ENCODE measurements at regions not wholly inside any gene's neighbourhood (a gene's known extent, or its start where the extent isn't known, plus 50 kb on each side); places are given as distances from the start of the nearest gene placed in this dataset.
"Not testable (repeated sequence)": the region's sequence is repeated elsewhere in the genome, so short reads cannot be mapped to it uniquely, and the experiment has no call there.

DNA sequence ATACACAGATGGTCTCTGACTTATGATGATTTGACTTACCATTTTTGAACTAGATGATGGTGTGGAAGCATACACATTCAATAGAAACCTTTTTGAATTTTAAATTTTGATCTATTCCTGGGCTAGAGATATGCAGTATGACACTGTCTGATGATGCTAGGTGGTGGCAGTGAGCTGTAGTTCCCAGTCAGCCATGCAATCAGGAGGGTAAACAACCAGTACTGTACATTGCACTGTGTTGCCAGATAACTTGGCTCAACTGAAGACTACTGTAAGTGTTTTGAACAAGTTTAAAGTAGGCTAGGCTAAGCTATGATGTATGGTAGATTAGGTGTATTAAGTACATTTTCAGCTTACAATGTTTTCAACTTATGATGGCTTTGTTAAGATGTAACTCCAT, 859.1 kb upstream of the ARRDC3 start:
- no peak overlapping the region for H3K4me3 ChIP-seq (ENCODE audit: low read depth, low read length)
- TF ChIP-seq, protein P1, sequence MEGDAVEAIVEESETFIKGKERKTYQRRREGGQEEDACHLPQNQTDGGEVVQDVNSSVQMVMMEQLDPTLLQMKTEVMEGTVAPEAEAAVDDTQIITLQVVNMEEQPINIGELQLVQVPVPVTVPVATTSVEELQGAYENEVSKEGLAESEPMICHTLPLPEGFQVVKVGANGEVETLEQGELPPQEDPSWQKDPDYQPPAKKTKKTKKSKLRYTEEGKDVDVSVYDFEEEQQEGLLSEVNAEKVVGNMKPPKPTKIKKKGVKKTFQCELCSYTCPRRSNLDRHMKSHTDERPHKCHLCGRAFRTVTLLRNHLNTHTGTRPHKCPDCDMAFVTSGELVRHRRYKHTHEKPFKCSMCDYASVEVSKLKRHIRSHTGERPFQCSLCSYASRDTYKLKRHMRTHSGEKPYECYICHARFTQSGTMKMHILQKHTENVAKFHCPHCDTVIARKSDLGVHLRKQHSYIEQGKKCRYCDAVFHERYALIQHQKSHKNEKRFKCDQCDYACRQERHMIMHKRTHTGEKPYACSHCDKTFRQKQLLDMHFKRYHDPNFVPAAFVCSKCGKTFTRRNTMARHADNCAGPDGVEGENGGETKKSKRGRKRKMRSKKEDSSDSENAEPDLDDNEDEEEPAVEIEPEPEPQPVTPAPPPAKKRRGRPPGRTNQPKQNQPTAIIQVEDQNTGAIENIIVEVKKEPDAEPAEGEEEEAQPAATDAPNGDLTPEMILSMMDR (conservative IDR thresholded peaks at IDR 0.05; ENCODE audit: low read depth, low read length), result no peak
- DNase-seq (ENCODE audit: low read depth), result no peak

GRCh38 chr5:92237896-92238295, 854.8 kb upstream of the ARRDC3 start:
- TF ChIP-seq, protein P1 (conservative IDR thresholded peaks at IDR 0.05; ENCODE audit: low read depth, low read length), result no peak
- no peak overlapping the region for H3K4me3 ChIP-seq (ENCODE audit: low read depth, low read length)
- DNase-seq (ENCODE audit: low read depth), result no peak

GRCh38 chr5:92222449-92222848, 839.3 kb upstream of the ARRDC3 start:
- DNase-seq (ENCODE audit: low read depth), result no peak
- H3K4me3 ChIP-seq (ENCODE audit: low read depth, low read length), result no peak overlapping the region
- TF ChIP-seq, protein P1 (conservative IDR thresholded peaks at IDR 0.05; ENCODE audit: low read depth, low read length), result peak; percentile 37

DNA sequence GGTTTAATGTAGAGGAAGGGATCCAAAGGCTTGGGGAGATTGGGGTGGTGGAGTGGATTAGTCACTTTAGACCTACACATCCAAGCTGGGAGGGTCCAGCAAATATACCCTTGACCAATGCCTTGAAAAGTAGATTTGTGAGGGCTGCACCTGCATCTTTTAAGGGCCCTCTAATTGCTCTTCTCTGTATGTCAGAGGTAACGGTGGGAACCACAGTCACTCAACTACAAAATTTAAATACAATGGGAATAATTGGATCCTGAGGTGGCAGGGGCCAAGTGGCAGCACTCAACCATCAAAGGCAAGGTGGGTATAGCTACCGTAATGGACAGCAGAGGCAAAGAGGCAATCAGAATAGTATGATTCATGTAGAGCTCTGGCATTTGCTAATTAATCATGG, 833.7 kb upstream of the ARRDC3 start:
- H3K4me3 ChIP-seq (ENCODE audit: low read depth, low read length); DNase-seq (ENCODE audit: low read depth): not testable (repeated sequence)

DNA sequence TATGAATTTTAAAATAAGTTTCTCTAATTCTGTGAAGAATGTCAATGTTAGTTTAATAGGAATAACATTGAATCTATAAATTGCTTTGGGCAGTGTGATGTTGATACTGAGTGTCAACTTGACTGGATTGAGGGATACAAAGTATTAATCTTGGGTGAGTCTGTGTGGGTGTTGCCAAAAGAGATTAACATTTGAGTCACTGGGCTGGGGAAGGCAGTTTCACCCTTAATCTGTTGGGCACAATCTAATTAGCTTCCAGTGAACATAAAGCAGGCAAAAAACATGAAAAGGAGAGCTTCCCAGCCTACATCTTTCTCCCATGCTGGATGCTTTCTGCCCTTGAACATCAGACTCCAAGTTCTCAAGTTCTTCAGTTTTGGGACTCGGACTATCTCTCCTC, 832.0 kb upstream of the ARRDC3 start:
- DNase-seq (ENCODE audit: low read depth), result no peak
- no peak overlapping the region for H3K4me3 ChIP-seq (ENCODE audit: low read depth, low read length)
- TF ChIP-seq, protein P1 (conservative IDR thresholded peaks at IDR 0.05; ENCODE audit: low read depth, low read length), result no peak

DNA sequence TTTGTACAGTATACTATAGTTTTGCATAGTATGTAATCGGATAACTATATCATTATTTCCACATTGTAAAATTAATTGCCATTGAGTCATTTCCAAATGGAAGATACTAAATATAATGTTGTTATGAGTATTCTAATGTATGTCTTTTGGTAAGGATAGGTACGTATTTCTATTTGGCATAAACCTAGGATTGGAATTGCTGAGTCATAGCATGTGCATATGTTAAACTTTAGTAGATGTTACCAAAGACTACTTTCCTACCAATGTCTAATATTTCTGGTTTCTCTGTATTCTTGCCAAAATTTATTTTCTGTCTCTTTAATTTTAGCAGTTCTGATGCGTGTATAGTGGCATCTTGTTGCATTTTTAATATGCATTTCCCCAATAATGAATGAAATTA, 825.1 kb upstream of the ARRDC3 start:
- no peak for DNase-seq (ENCODE audit: low read depth)
- H3K4me3 ChIP-seq (ENCODE audit: low read depth, low read length), result no peak overlapping the region
- TF ChIP-seq, protein P1 (conservative IDR thresholded peaks at IDR 0.05; ENCODE audit: low read depth, low read length), result no peak

DNA sequence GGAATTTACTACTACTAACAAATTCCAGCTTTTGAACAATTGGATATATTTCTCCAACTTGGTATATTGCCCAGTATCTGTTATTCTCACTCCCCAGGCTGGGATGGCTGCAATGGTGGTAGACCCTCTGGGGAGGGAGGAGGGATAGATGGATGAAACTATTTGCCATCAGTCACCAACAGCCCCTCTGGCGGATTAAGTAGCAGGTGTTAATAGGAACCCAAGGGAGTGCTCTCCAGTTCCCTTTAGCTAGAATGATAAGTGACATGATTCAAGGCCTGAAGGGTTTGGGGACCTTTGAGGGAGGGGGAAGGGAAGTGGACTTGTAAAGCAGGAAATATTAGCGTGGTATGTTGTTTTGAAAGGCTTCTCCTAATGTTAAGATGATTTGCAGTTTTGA, 824.0 kb upstream of the ARRDC3 start:
- DNase-seq (ENCODE audit: low read depth), result no peak
- TF ChIP-seq, protein P1 (conservative IDR thresholded peaks at IDR 0.05; ENCODE audit: low read depth, low read length), result no peak
- H3K4me3 ChIP-seq (ENCODE audit: low read depth, low read length), result no peak overlapping the region

DNA sequence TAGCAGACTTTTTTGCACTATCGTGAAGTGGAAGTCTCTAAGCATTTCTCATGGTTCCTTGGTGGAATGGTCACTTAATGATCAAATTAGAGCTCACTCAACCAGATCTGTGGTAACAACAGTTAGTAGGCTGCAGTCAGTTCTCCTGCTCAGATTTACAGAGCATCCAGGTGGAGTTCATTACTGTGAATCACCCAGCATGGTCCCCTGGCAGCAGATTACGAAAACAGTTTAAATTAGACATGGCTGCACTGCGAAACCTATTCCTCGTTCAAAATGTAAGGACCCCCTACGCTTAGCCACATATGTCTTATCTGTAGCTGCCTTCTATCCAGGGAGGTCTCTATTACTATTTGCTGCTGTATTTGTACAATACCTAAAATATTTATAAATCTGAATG, 823.6 kb upstream of the ARRDC3 start:
- no peak for DNase-seq (ENCODE audit: low read depth)
- H3K4me3 ChIP-seq (ENCODE audit: low read depth, low read length), result no peak overlapping the region
- TF ChIP-seq, protein P1 (conservative IDR thresholded peaks at IDR 0.05; ENCODE audit: low read depth, low read length), result no peak

GRCh38 chr5:92199035-92199434, 815.9 kb upstream of the ARRDC3 start:
- not testable (repeated sequence) for H3K4me3 ChIP-seq (ENCODE audit: low read depth, low read length); DNase-seq (ENCODE audit: low read depth)

All from epithelial cell of proximal tubule (primary cell).